CD4-positive, alpha-beta T cell treated with Interleukin-17A for 4 hours (primary cell): ENCODE measurements at regions not wholly inside any gene's neighbourhood (a gene's known extent, or its start where the extent isn't known, plus 50 kb on each side); places are given as distances from the start of the nearest gene placed in this dataset.
"Not testable (repeated sequence)": the region's sequence is repeated elsewhere in the genome, so short reads cannot be mapped to it uniquely, and the experiment has no call there.

ENCODE experiments used
- DNase-seq: peaks from one replicate; pipeline ENCODE4 v3.0.0-alpha.2; 2020; ENCODE audit warnings: mixed read lengths

- DNase-seq = not testable (repeated sequence)
Measured at GRCh38 chr13:86253497-86253896, 454.3 kb upstream of the SLITRK6 start.

DNA sequence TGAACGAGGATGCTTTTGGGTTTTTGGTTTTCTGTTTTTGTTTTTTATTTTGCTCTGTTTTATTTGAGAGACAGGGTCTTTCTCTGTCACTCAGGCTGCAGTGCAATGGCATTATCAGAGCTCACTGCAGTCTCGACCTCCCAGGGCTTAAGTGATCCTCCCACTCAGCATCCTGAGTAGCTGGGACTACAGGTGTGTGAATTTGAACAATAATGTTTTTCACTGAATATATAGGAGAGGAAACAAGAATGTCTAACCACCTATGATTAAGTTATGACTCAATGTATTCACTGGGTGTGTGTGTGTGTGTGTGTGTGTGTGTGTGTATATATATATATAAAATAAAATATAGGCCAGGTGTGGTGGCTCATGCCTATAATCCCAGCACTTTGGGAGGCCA lies 456.6 kb upstream of the SLITRK6 start:
- DNase-seq = not testable (repeated sequence)

- no peak for DNase-seq
Measured at GRCh38 chr13:86269511-86269910, 470.3 kb upstream of the SLITRK6 start.

DNA sequence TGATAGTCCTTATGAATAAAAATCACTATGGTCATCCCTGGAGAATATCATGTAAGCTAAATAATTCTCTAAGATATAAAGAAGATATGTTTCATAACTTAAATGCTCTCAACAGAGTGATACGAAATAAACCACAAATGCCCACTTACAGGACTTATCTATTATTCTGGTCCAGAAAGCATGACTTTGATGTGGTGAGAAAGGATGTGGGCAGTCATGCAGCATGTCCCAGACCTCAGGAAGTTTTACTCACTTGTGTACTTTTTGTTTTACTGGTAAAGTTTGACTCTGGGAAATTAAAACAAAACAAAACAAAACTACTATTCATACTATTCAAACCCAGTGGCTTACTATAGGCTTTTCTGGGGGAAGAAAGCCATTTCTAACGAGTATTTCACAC lies 483.2 kb upstream of the SLITRK6 start:
- DNase-seq = no peak

DNA sequence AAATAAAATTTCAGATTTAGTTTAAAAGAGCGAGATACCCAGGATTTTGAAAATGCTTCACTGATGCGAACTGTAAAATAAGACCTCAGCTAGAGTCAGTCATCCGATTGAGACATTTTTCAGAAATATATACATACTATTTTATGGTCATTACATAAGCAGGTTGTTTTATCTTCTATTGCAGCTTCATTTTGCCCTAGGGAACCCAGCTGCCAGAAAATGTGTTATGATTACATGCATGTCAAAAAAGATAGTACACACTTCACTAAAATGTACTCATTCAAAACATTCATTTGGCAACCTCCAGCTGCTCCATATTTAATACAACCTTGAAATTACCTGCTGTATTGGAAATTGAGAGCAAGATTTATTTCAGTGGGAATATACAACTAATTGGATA lies 483.8 kb upstream of the SLITRK6 start:
- DNase-seq = no peak

- no peak for DNase-seq
Measured at GRCh38 chr13:86298725-86299124, 499.5 kb upstream of the SLITRK6 start.

GRCh38 chr13:86299128-86299527 lies 499.9 kb upstream of the SLITRK6 start:
- no peak for DNase-seq

DNA sequence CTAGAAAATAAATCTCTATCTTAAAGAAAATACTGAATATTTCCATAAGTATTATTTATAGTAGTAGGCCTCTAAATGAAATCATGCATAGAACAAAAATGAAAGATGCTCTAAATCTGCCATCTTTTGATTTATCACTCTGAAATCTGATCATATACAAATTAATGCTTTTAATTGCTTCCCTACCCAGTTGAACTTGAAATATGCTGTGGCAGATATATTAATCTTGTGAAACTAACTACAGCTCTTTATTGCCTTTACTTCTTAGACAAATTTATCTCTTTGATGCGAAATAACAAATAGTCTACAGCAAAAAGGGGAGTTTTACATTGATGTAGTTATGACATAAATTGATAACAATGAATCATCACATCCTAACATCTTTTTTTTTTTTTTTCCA lies 510.7 kb upstream of the SLITRK6 start:
- no peak for DNase-seq

DNA sequence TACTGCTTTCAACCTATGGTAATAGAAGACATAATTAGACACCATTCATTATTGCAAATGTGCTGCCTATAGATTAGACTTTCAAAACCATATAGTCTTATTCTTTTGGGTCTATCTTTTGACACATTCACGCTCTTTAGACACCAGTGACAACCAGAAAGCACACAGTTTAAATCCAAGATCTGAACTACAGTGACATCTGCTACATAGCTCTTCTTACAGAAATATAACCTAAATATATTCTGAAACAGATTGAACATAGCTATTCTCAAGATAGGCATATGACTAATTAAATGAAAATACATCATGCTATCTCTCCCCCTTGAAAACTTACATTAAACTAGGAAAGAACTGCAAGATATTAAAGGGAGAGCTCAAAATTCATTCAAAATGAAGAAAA lies 514.2 kb upstream of the SLITRK6 start:
- DNase-seq = no peak

- DNase-seq = no peak
Measured at GRCh38 chr13:86318450-86318849, 519.2 kb upstream of the SLITRK6 start.

DNA sequence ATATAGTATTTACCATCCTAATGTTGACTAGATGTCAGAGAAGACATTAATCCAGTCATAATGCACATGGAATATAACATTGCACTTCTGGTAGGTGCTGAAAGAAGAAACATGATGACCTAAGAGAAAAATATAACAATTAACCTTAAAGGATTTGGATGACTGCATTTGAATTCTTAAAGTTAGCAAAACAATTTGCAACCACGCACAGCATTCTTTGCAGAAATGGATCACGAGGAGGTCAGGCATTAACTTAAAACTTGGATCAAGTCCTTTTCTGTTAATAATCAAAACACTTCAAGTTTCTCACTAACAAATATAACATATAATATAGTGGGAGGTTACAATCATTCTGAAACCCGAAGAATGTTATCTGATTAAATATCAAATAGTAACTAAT lies 525.0 kb upstream of the SLITRK6 start:
- no peak for DNase-seq

GRCh38 chr13:86355301-86355700 lies 556.1 kb upstream of the SLITRK6 start:
- no peak for DNase-seq

GRCh38 chr13:86357106-86357505 lies 557.9 kb upstream of the SLITRK6 start:
- DNase-seq = no peak

DNA sequence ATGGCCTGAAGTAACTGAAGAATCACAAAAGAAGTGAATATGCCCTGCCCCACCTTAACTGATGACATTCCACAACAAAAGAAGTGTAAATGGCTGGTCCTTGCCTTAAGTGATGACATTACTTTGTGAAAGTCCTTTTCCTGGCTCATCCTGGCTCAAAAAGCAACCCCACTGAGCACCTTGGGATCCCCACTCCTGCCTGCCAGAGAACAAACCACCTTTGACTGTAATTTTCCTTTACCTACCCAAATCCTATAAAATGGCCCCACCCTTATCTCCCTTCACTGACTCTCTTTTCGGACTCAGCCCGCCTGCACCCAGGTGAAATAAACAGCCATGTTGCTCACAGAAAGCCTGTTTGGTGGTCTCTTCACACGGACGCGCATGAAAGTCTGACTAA lies 564.5 kb upstream of the SLITRK6 start:
- not testable (repeated sequence) for DNase-seq

DNA sequence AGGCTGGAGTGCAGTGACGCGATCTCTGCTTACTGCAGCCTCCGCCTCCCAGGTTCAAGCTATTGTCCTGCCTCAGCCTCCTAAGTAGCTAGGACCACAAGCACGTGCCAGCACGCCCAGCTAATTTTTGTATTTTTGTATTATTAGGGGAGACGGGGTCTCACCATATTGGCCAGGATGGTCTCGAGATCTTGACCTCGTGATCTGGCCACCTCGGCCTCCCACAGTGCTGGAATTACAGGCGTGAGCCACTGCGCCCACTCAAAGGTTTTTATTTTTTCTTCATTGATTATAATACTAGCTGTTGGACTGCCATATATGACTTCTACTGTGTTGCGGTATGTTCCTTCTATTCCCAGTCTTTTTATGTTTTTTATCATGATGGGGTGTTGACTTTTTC lies 569.7 kb upstream of the SLITRK6 start:
- DNase-seq = no peak

DNA sequence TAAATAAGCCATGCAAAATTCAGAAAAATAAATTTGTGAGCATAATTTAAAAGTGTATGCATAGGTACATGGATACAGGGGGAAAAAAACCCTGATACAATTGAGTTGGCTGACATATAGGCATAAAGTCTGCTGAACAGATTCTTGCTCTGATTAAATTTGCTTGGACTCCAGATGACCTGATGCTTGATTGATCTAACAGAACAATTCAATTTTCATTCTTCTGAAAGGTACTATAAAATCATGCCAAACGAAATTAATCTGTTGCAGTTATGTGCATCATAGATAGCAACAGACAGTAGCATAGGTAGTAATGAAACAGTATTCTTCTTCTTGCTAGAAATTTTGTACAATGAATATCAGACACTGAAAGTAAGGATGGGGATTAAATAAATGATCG lies 578.2 kb upstream of the SLITRK6 start:
- no peak for DNase-seq

- DNase-seq = no peak
Measured at GRCh38 chr13:86378628-86379027, 579.4 kb upstream of the SLITRK6 start.

DNA sequence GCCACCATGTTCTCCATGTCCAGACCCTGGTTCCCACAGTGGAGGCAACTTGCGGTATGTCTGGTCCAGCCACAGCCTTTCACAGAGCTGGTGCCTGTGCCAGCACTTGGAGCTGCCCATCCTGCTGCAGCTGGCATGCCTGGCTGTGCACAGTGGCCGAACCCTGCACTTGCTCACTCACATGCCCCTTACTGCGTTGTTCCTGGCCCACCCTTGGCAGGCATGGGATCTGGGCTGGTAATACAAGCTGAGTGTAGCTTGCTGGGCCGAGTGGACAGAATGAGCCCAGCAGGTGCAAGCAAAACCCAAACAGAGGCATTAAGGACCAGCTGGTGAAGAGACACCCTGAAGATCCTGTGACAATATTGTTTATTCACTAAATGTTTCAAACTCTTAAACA lies 583.9 kb upstream of the SLITRK6 start:
- no peak for DNase-seq

- DNase-seq = no peak
Measured at GRCh38 chr13:86383561-86383960, 584.3 kb upstream of the SLITRK6 start.

- no peak for DNase-seq
Measured at GRCh38 chr13:86397635-86398034, 598.4 kb upstream of the SLITRK6 start.

DNA sequence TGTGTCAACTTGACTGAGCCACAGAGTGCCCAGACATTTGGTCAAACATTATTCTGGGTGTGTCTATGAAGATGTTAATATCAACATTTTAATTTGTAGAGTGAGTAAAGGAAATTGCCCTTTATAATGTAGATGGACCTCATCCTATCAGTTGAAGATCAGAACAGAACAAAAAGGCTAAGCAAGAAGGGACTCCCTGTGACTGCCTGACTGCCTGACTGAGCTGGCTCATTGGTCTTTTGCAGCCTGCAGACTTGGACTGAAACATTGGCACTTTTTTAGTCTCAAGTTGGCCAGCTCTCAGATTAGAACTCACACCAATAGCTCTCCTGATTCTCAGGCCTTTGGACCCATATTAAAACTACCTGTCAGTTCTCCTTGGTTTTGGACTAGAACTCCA lies 600.4 kb upstream of the SLITRK6 start:
- no peak for DNase-seq

DNA sequence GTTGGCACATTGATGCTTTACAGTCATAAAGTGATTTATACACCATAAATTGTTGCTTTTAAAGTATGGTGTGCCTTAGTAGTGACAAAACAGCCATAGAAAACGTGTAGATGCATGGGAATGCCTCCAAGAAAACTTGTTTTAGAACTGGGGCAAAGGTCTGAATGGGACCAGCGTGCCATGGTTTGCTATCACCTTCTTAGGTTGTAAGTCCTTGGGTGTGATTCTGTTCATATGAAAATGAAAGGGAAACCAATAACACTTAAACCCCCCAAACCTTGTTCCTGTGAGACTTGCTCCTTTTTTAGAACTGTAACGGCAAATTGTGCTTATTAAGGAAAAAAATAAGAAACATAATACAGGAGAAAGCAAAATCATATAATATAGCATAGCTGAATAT lies 603.3 kb upstream of the SLITRK6 start:
- no peak for DNase-seq

GRCh38 chr13:86403181-86403580 lies 604.0 kb upstream of the SLITRK6 start:
- no peak for DNase-seq

DNA sequence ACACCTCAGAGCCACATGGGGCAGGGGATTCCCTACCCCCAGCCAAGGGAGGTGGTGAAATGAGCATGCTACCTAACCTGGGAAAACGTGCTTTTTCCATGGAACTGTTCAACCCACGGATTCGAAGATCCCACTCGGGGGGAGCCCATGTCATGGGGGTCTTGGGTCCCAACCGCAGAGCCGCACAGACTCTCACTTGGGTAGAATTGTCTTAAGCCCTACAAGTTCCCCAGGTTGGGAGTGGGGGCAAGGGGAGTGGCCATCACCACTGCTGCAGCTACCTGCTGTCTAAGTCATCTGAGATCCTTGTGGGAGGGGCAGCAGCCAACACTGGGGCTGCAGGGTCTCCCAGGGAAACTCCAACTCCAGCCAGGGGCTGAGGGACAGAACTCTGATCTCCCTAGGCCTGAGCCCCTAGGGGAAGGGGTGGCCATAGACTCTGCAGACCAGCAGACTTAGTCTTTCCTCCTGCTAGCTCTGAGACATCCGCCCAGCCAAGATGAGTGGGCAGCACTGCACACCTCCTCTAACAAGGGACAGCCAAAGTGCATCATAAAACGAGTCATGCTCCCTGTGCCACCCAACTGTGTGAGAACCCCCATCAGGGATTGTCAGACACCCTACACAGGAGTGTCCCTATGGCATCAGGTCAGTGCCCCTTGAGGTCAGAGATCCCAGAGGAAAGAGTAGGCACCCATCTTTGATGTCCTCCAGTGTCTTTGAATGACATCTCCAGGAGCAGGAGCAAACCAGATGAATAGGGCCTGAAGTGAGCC lies 610.4 kb upstream of the SLITRK6 start:
- DNase-seq = no peak

- no peak for DNase-seq
Measured at GRCh38 chr13:86425170-86425815, 626.1 kb upstream of the SLITRK6 start.
